K562 (cell line): ENCODE measurements at regions not wholly inside any gene's neighbourhood (a gene's known extent, or its start where the extent isn't known, plus 50 kb on each side); places are given as distances from the start of the nearest gene placed in this dataset.

Experiments
- BRF1 ChIP-seq: IDR thresholded peaks from 3 replicates; pipeline ENCODE4 v1.6.1; 2011; ENCODE audit warnings: borderline replicate concordance, mild to moderate bottlenecking; ENCODE audit not compliant: insufficient read length; ENCODE audit errors: extremely low read depth
- TCF7L2 ChIP-seq: fragments of 150-350 bp; IDR thresholded peaks from 2 replicates; pipeline ENCODE4 v1.6.1; 2016; ENCODE audit warnings: low read depth, mild to moderate bottlenecking, low read length, moderate library complexity
- ZNF766 ChIP-seq: fragments of 200-800 bp; sonication (Bioruptor generic); conservative IDR thresholded peaks from 2 replicates; pipeline ENCODE4 v1.6.1; 2016; ENCODE audit warnings: missing genetic modification characterization, missing compliant biosample characterization
- TF ChIP-seq, protein P1 (sequence below): fragments of 450-650 bp; IDR thresholded peaks from 2 replicates; pipeline ENCODE4 v1.6.1; 2018; ENCODE audit warnings: mild to moderate bottlenecking, low read depth; ENCODE audit not compliant: partially characterized antibody

DNA sequence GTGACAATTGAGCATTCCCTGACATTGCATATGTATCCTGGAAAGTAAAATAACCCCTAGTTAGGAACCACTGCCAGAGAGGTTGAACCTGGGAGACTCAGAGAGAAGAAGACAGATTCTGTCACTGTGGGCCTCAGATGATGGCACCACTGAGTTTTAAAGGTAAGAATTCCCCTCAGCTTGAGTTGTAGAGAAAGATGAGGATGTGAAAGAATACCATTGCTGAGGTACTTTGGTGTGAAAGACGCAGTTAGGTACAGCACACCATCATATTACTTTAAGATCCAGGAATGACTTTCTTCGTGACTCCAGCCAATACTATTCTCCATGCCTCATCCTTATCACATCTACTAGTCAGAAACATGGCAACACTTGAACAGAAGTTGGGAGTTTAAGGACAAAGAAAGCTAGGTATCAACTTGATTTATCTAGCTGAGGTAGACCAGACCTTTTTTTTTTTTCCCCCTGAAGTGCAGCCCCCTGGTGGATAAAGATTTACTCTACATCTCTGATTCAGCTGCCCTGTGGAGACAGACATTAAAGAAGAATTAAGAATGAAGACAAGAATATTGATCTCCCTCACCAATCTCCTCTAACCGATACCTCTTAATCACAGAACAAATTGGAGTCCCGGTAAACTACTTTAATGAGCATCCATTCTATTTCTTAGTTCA, 630.5 kb upstream of the FANCL start:
- TF ChIP-seq, protein P1, sequence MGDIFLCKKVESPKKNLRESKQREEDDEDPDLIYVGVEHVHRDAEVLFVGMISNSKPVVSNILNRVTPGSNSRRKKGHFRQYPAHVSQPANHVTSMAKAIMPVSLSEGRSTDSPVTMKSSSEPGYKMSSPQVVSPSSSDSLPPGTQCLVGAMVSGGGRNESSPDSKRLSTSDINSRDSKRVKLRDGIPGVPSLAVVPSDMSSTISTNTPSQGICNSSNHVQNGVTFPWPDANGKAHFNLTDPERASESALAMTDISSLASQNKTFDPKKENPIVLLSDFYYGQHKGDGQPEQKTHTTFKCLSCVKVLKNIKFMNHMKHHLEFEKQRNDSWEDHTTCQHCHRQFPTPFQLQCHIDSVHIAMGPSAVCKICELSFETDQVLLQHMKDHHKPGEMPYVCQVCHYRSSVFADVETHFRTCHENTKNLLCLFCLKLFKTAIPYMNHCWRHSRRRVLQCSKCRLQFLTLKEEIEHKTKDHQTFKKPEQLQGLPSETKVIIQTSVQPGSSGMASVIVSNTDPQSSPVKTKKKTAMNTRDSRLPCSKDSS, result no peak
- TF ChIP-seq TCF7L2 (no peak), BRF1 (no peak), ZNF766 (CRISPR knock-in tag) (no peak)
